Lung (tissue), 11 donors: ENCODE measurements at regions not wholly inside any gene's neighbourhood (a gene's known extent, or its start where the extent isn't known, plus 50 kb on each side); places are given as distances from the start of the nearest gene placed in this dataset.
A peak's percentile ranks its signal among the peaks of the same experiment; 100 is the strongest.

ENCODE experiments used
- ATAC-seq: fragments of 200-7000 bp; cut with Tn5 transposase; one replicate; pipeline ENCODE4 v1.9.1; 2020; ENCODE audit warnings: moderate number of reproducible peaks; ENCODE audit not compliant: insufficient read depth, low FRiP score
- DNase-seq, 3 donors: peaks; one replicate each; pipeline ENCODE4 v3.0.0-alpha.2; 2013 to 2017
- H3K27ac ChIP-seq, 2 donors: one replicate each; pipeline ENCODE4 v1.5.1; 2013; ENCODE audit warnings: mild to moderate bottlenecking in 2 of 2, moderate library complexity in 2 of 2, control low read depth in 1 of 2, inconsistent platforms in 1 of 2, low read depth in 1 of 2, low read length in 1 of 2
- H3K27me3 ChIP-seq, 3 donors: one replicate each; pipeline ENCODE4 v1.5.1; 2013; ENCODE audit warnings: low read length in 2 of 3; ENCODE audit not compliant: control insufficient read depth in 3 of 3, insufficient read depth in 3 of 3
- H3K36me3 ChIP-seq, 4 donors: one replicate each; pipeline ENCODE4 v1.5.1; 2013; ENCODE audit warnings: low read length in 4 of 4, mild to moderate bottlenecking in 1 of 4, moderate library complexity in 1 of 4; ENCODE audit not compliant: control insufficient read depth in 4 of 4, insufficient read depth in 4 of 4
- H3K4me1 ChIP-seq, 5 donors: one replicate each; pipeline ENCODE4 v1.5.1; 2013; ENCODE audit warnings: low read length in 5 of 5, mild to moderate bottlenecking in 2 of 5, moderate library complexity in 1 of 5; ENCODE audit not compliant: control insufficient read depth in 5 of 5, insufficient read depth in 5 of 5
- H3K4me3 ChIP-seq: one replicate; pipeline ENCODE4 v1.5.1; 2013; ENCODE audit warnings: mild to moderate bottlenecking, control low read depth, moderate library complexity
- H3K9ac ChIP-seq, 2 donors: one replicate each; pipeline ENCODE4 v1.5.1; 2013; ENCODE audit warnings: low read length in 2 of 2, control low read depth in 1 of 2; ENCODE audit not compliant: insufficient read depth in 1 of 2
- H3K9me3 ChIP-seq, 4 donors: one replicate each; pipeline ENCODE4 v1.5.1; 2013; ENCODE audit warnings: low read length in 3 of 4, mild to moderate bottlenecking in 1 of 4, moderate library complexity in 1 of 4; ENCODE audit not compliant: control insufficient read depth in 4 of 4, insufficient read depth in 3 of 4
- WGBS, 2 donors: extraction: QIAGEN DNeasy Blood & Tissue Kit; methylation state at CpG; one replicate each; pipeline ENCODE4 v1.1.7; 2013; 5-methylcytosine and 5-hydroxymethylcytosine counted together
- TF ChIP-seq, protein P1 (sequence below): IDR thresholded peaks from 2 replicates; pipeline ENCODE4 v1.5.1; 2012; ENCODE audit warnings: mild to moderate bottlenecking; ENCODE audit errors: control extremely low read depth, extremely low read depth
- donor health status: control.
- donor health status: control.
- donor health status: Bipolar disorder and iron deficiency.
- donor health status: healthy.
- donor health status: DM: yes; HTN: yes; CAD: no.

DNA sequence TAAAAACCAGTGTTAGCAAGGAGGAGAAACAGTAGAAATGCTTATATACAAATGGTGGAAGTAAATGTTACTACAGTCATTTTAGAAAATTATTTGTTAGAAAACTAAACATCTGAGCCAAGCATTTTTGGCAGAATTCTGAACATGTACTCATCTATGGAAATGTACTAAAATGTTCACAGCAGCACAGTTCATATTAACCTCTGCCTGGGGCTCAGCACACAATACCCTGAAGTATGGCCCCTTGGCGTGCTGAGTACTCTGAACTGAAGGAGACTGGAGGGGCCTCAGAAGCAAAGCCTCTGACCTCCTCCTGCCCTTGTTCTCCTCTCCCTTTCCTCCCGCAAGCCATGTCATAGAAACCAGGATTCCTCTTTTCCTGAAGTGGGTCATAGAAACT lies 66.2 kb upstream of the RALGAPA2 start:
- H3K4me3 ChIP-seq: no peak overlapping the region
- no peak for ATAC-seq
- H3K27me3 ChIP-seq: no peaks in the 10 kb centered on the region
- no peak overlapping the region for H3K9ac ChIP-seq
- H3K9me3 ChIP-seq: no peaks in the 10 kb centered on the region
- no peak overlapping the region for H3K27ac ChIP-seq
- H3K36me3 ChIP-seq: no peaks in the 10 kb centered on the region
- peak; percentile 34 to 89 (median 74) for DNase-seq
- H3K4me1 ChIP-seq: peaks cover 4 to 44% (median 12%) of the 10 kb centered on the region in 5 donors
- TF ChIP-seq, protein P1, sequence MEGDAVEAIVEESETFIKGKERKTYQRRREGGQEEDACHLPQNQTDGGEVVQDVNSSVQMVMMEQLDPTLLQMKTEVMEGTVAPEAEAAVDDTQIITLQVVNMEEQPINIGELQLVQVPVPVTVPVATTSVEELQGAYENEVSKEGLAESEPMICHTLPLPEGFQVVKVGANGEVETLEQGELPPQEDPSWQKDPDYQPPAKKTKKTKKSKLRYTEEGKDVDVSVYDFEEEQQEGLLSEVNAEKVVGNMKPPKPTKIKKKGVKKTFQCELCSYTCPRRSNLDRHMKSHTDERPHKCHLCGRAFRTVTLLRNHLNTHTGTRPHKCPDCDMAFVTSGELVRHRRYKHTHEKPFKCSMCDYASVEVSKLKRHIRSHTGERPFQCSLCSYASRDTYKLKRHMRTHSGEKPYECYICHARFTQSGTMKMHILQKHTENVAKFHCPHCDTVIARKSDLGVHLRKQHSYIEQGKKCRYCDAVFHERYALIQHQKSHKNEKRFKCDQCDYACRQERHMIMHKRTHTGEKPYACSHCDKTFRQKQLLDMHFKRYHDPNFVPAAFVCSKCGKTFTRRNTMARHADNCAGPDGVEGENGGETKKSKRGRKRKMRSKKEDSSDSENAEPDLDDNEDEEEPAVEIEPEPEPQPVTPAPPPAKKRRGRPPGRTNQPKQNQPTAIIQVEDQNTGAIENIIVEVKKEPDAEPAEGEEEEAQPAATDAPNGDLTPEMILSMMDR: no peak
- 94% methylated on average over 2 of the region's 2 CpGs for WGBS, 2 donors

DNA sequence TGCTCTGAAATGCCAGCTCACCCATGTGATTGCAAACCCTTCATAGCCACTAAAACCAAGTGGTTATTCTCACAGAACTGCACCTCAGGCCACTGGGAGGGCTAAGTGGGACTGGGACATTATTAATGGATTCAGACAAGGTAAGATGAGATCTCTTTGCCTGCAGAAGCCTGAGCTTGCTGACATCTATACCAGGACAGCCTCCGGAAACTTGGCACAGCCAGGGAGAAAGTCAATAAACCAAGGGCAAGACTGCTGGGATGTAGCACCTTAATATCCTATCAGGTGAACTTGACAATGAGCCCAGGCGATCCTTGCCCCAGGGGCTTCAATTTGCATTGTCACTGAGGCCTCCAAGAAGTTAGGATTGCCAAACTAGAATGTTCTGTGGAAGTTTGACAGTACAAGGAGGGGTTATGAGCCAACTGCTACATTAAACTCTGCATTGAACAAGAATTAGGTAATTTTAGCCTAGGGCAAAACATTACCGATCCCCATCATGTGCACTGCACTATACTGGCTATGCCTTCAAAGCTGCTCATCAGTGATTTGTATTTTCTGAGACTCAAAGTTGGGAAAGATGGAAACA lies 60.1 kb upstream of the RALGAPA2 start:
- TF ChIP-seq, protein P1: no peak
- H3K4me1 ChIP-seq: no peaks in the 10 kb centered on the region
- no peak overlapping the region for H3K4me3 ChIP-seq

GRCh38 chr20:20768202-20768815 lies 55.9 kb upstream of the RALGAPA2 start:
- Histone ChIP-seq H3K9me3 (peaks cover 0 to 3% (median 0%) of the 10 kb centered on the region in 4 donors), H3K36me3 (no peaks in the 10 kb centered on the region), H3K4me1 (peaks cover 0 to 30% (median 7%) of the 10 kb centered on the region in 5 donors), H3K27me3 (no peaks in the 10 kb centered on the region), H3K27ac (no peak overlapping the region), H3K9ac (no peak overlapping the region), H3K4me3 (no peak overlapping the region)
- ATAC-seq (no peak), DNase-seq (no peak)
- TF ChIP-seq, protein P1: no peak
- WGBS, 2 donors: 95 to 97% methylated on average over 30 of the region's 30 CpGs

More for the DNA sequence above, 60.1 kb upstream of the RALGAPA2 start:
- no peak overlapping the region for H3K9ac ChIP-seq
- ATAC-seq (no peak), DNase-seq (no peak)
- no peaks in the 10 kb centered on the region for H3K27me3 ChIP-seq
- no peak overlapping the region for H3K27ac ChIP-seq
- 85 to 90% methylated on average over 3 of the region's 3 CpGs for WGBS, 2 donors
- H3K9me3 ChIP-seq: peaks cover 0 to 3% (median 0%) of the 10 kb centered on the region in 4 donors
- H3K36me3 ChIP-seq: no peaks in the 10 kb centered on the region
